ENCODE measurements at regions not wholly inside any gene's neighbourhood (a gene's known extent, or its start where the extent isn't known, plus 50 kb on each side); places are given as distances from the start of the nearest gene placed in this dataset.

GRCh38 chr4:110904435-110905065, 281.7 kb upstream of the PITX2 start:
- H3K27me3 Mint-ChIP-seq, result peaks cover 5% of the 10 kb centered on the region
- no peak overlapping the region for H3K27ac Mint-ChIP-seq
- intact Hi-C loops (cut with DNase I, micrococcal nuclease), result no loop called here

GRCh38 chr4:110905367-110905766, 282.5 kb upstream of the PITX2 start:
- H3K4me1 Mint-ChIP-seq, result no peaks in the 10 kb centered on the region
- H3K36me3 Mint-ChIP-seq (ENCODE audit: low read depth), result no peaks in the 10 kb centered on the region
- peaks cover 5% of the 10 kb centered on the region for H3K27me3 Mint-ChIP-seq
- no peak overlapping the region for H3K27ac Mint-ChIP-seq
- ChIA-PET POLR2A (no interaction called here), CTCF (no interaction called here)
- no peak overlapping the region for H3K4me3 Mint-ChIP-seq
- DNase-seq, result no peak
- no peak for ATAC-seq
- H3K9me3 Mint-ChIP-seq (ENCODE audit: low read depth), result no peaks in the 10 kb centered on the region
- intact Hi-C loops (cut with DNase I, micrococcal nuclease), result no loop called here

More at GRCh38 chr4:110904435-110905065, 281.7 kb upstream of the PITX2 start:
- DNase-seq (no peak), ATAC-seq (no peak)
- ChIA-PET CTCF (no interaction called here), POLR2A (no interaction called here)
- no peaks in the 10 kb centered on the region for H3K36me3 Mint-ChIP-seq (ENCODE audit: low read depth)
- H3K4me1 Mint-ChIP-seq, result no peaks in the 10 kb centered on the region
- H3K4me3 Mint-ChIP-seq, result no peak overlapping the region
- no peaks in the 10 kb centered on the region for H3K9me3 Mint-ChIP-seq (ENCODE audit: low read depth)

- H3K4me3 Mint-ChIP-seq, result no peak overlapping the region
- no peaks in the 10 kb centered on the region for H3K9me3 Mint-ChIP-seq (ENCODE audit: low read depth)
- no peak for ATAC-seq
- H3K27ac Mint-ChIP-seq, result no peak overlapping the region
- no peaks in the 10 kb centered on the region for H3K4me1 Mint-ChIP-seq
- CTCF ChIA-PET, result no interaction called here
- POLR2A ChIA-PET, result no interaction called here
- DNase-seq, result no peak
- H3K27me3 Mint-ChIP-seq, result no peaks in the 10 kb centered on the region
- H3K36me3 Mint-ChIP-seq (ENCODE audit: low read depth), result no peaks in the 10 kb centered on the region
- intact Hi-C loops (cut with DNase I, micrococcal nuclease), result no loop called here
Observed at GRCh38 chr4:110907801-110908313, 285.0 kb upstream of the PITX2 start.

GRCh38 chr4:110914791-110915190, 291.9 kb upstream of the PITX2 start:
- H3K27me3 Mint-ChIP-seq, result peaks cover 3% of the 10 kb centered on the region
- CTCF ChIA-PET, result no interaction called here
- ATAC-seq, result no peak

GRCh38 chr4:110915301-110915700, 292.4 kb upstream of the PITX2 start:
- ChIA-PET POLR2A (no interaction called here), CTCF (no interaction called here)
- ATAC-seq, result no peak
- no peaks in the 10 kb centered on the region for H3K9me3 Mint-ChIP-seq (ENCODE audit: low read depth)
- intact Hi-C loops (cut with DNase I, micrococcal nuclease), result no loop called here
- no peak overlapping the region for H3K27ac Mint-ChIP-seq
- H3K4me1 Mint-ChIP-seq, result no peaks in the 10 kb centered on the region
- peaks cover 3% of the 10 kb centered on the region for H3K27me3 Mint-ChIP-seq
- H3K36me3 Mint-ChIP-seq (ENCODE audit: low read depth), result no peaks in the 10 kb centered on the region
- no peak overlapping the region for H3K4me3 Mint-ChIP-seq
- no peak for DNase-seq

More at GRCh38 chr4:110914791-110915190, 291.9 kb upstream of the PITX2 start:
- intact Hi-C loops (cut with DNase I, micrococcal nuclease), result no loop called here
- Mint-ChIP-seq H3K4me3 (no peak overlapping the region), H3K36me3 (ENCODE audit: low read depth) (no peaks in the 10 kb centered on the region), H3K27ac (no peak overlapping the region), H3K4me1 (no peaks in the 10 kb centered on the region), H3K9me3 (ENCODE audit: low read depth) (no peaks in the 10 kb centered on the region)
- DNase-seq, result no peak
- POLR2A ChIA-PET, result no interaction called here

GRCh38 chr4:110916505-110916904, 293.6 kb upstream of the PITX2 start:
- intact Hi-C loops (cut with DNase I, micrococcal nuclease), result no loop called here
- ChIA-PET POLR2A (no interaction called here), CTCF (no interaction called here)
- Mint-ChIP-seq H3K27me3 (peaks cover 3% of the 10 kb centered on the region), H3K27ac (no peak overlapping the region), H3K36me3 (ENCODE audit: low read depth) (no peaks in the 10 kb centered on the region), H3K4me3 (no peak overlapping the region), H3K9me3 (ENCODE audit: low read depth) (no peaks in the 10 kb centered on the region), H3K4me1 (no peaks in the 10 kb centered on the region)
- DNase-seq (no peak), ATAC-seq (no peak)

GRCh38 chr4:110917835-110918234, 295.0 kb upstream of the PITX2 start:
- Mint-ChIP-seq H3K9me3 (ENCODE audit: low read depth) (no peaks in the 10 kb centered on the region), H3K36me3 (ENCODE audit: low read depth) (no peaks in the 10 kb centered on the region), H3K4me1 (no peaks in the 10 kb centered on the region), H3K4me3 (no peak overlapping the region), H3K27me3 (peaks cover 3% of the 10 kb centered on the region), H3K27ac (no peak overlapping the region)
- ChIA-PET CTCF (no interaction called here), POLR2A (no interaction called here)
- DNase-seq, result no peak
- intact Hi-C loops (cut with DNase I, micrococcal nuclease), result no loop called here
- ATAC-seq, result no peak

GRCh38 chr4:110920990-110921389, 298.1 kb upstream of the PITX2 start:
- Mint-ChIP-seq H3K4me1 (no peaks in the 10 kb centered on the region), H3K27ac (no peak overlapping the region), H3K4me3 (no peak overlapping the region), H3K36me3 (ENCODE audit: low read depth) (no peaks in the 10 kb centered on the region), H3K27me3 (peaks cover 1% of the 10 kb centered on the region), H3K9me3 (ENCODE audit: low read depth) (no peaks in the 10 kb centered on the region)
- intact Hi-C loops (cut with DNase I, micrococcal nuclease), result no loop called here
- ATAC-seq, result no peak
- ChIA-PET CTCF (no interaction called here), POLR2A (no interaction called here)
- no peak for DNase-seq

- no peak overlapping the region for H3K27ac Mint-ChIP-seq
- intact Hi-C loops (cut with DNase I, micrococcal nuclease), result no loop called here
- H3K4me1 Mint-ChIP-seq, result no peaks in the 10 kb centered on the region
- no peak overlapping the region for H3K4me3 Mint-ChIP-seq
- DNase-seq (no peak), ATAC-seq (no peak)
- no peaks in the 10 kb centered on the region for H3K27me3 Mint-ChIP-seq
- peaks cover 2% of the 10 kb centered on the region for H3K9me3 Mint-ChIP-seq (ENCODE audit: low read depth)
- ChIA-PET POLR2A (no interaction called here), CTCF (no interaction called here)
- H3K36me3 Mint-ChIP-seq (ENCODE audit: low read depth), result no peaks in the 10 kb centered on the region
Observed at GRCh38 chr4:110924761-110925160, 301.9 kb upstream of the PITX2 start.

- intact Hi-C loops (cut with DNase I, micrococcal nuclease), result no loop called here
- ChIA-PET POLR2A (no interaction called here), CTCF (no interaction called here)
- Mint-ChIP-seq H3K27ac (no peak overlapping the region), H3K9me3 (ENCODE audit: low read depth) (peaks cover 2% of the 10 kb centered on the region), H3K36me3 (ENCODE audit: low read depth) (no peaks in the 10 kb centered on the region), H3K4me3 (no peak overlapping the region), H3K27me3 (no peaks in the 10 kb centered on the region), H3K4me1 (no peaks in the 10 kb centered on the region)
- ATAC-seq, result no peak
- no peak for DNase-seq
Observed at GRCh38 chr4:110926841-110927400, 304.0 kb upstream of the PITX2 start.

- ChIA-PET CTCF (no interaction called here), POLR2A (no interaction called here)
- Mint-ChIP-seq H3K4me3 (no peak overlapping the region), H3K9me3 (ENCODE audit: low read depth) (no peaks in the 10 kb centered on the region), H3K4me1 (no peaks in the 10 kb centered on the region), H3K27me3 (no peaks in the 10 kb centered on the region), H3K27ac (no peak overlapping the region), H3K36me3 (ENCODE audit: low read depth) (no peaks in the 10 kb centered on the region)
- ATAC-seq, result no peak
- no peak for DNase-seq
- intact Hi-C loops (cut with DNase I, micrococcal nuclease), result no loop called here
Observed at GRCh38 chr4:110933341-110933740, 310.5 kb upstream of the PITX2 start.

GRCh38 chr4:110944501-110944900, 321.6 kb upstream of the PITX2 start:
- ATAC-seq (no peak), DNase-seq (no peak)
- Mint-ChIP-seq H3K9me3 (ENCODE audit: low read depth) (no peaks in the 10 kb centered on the region), H3K4me1 (no peaks in the 10 kb centered on the region), H3K36me3 (ENCODE audit: low read depth) (no peaks in the 10 kb centered on the region), H3K27me3 (no peaks in the 10 kb centered on the region), H3K4me3 (no peak overlapping the region), H3K27ac (no peak overlapping the region)
- intact Hi-C loops (cut with DNase I, micrococcal nuclease), result no loop called here
- ChIA-PET CTCF (no interaction called here), POLR2A (no interaction called here)

GRCh38 chr4:110945600-110945999, 322.7 kb upstream of the PITX2 start:
- H3K36me3 Mint-ChIP-seq (ENCODE audit: low read depth), result no peaks in the 10 kb centered on the region
- DNase-seq (no peak), ATAC-seq (no peak)
- no peak overlapping the region for H3K27ac Mint-ChIP-seq
- no peaks in the 10 kb centered on the region for H3K27me3 Mint-ChIP-seq
- no peak overlapping the region for H3K4me3 Mint-ChIP-seq
- no peaks in the 10 kb centered on the region for H3K9me3 Mint-ChIP-seq (ENCODE audit: low read depth)
- CTCF ChIA-PET, result no interaction called here
- POLR2A ChIA-PET, result no interaction called here
- intact Hi-C loops (cut with DNase I, micrococcal nuclease), result no loop called here
- no peaks in the 10 kb centered on the region for H3K4me1 Mint-ChIP-seq
